ENCODE measurements at regions not wholly inside any gene's neighbourhood (a gene's known extent, or its start where the extent isn't known, plus 50 kb on each side); places are given as distances from the start of the nearest gene placed in this dataset.

DNA sequence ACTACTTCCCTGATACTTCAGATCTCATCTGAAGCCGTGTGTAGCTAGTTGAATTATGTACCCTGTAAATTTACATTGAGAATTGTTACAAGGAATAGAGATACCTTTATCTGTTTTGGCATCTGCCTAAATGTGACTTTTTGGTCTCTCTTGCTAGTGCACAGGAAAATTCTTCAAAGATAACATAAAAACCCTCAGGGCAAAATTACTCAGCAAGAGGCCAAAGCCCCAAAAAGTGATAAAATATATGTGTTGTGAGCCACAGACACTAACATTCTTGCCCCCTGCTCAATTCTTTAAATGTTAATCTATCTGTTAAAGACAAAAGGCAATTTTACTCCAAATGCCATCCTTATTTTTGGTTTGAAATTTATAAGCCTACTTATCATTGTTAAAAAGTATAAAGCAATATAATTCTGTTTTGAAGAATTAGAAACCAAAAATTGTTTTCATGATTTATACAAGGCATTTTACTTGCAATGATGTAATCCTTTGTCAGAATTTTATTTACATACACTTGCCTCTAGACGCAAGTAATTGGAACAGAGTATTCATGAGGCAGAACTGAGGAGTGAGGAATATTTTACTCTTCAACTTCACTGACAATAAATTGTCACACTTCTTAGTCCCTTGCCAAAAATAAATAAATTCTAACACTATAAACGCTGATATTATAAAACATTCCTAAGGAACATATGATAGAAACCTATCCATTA is 186.2 kb downstream of the EPM2A start:
- TF ChIP-seq, protein P1, sequence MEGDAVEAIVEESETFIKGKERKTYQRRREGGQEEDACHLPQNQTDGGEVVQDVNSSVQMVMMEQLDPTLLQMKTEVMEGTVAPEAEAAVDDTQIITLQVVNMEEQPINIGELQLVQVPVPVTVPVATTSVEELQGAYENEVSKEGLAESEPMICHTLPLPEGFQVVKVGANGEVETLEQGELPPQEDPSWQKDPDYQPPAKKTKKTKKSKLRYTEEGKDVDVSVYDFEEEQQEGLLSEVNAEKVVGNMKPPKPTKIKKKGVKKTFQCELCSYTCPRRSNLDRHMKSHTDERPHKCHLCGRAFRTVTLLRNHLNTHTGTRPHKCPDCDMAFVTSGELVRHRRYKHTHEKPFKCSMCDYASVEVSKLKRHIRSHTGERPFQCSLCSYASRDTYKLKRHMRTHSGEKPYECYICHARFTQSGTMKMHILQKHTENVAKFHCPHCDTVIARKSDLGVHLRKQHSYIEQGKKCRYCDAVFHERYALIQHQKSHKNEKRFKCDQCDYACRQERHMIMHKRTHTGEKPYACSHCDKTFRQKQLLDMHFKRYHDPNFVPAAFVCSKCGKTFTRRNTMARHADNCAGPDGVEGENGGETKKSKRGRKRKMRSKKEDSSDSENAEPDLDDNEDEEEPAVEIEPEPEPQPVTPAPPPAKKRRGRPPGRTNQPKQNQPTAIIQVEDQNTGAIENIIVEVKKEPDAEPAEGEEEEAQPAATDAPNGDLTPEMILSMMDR (IDR thresholded peaks at IDR 0.05) = no peak

DNA sequence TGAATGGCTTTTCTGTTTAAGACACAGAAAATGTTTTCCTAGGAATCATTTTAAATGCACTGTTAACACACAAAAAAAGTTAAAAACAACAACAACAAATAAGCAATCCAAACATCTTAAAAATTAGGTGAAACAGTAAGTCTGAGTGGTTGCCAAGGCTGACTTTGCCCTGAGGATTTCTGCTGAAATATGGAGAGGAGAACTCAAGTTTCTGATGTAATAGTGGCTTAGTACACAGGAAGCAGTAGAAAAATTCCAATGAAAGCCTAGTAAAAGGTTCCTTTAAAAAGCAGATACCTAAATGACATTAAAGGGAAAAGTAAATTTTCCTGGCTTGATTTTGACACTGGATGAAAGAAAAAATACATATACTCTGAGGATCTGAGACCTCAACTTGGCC is 184.2 kb downstream of the EPM2A start:
- H3K4me3 ChIP-seq = no peak overlapping the region
- H3K4me1 ChIP-seq = no peaks in the 10 kb centered on the region
- DNase-seq = no peak
- no peaks in the 10 kb centered on the region for H3K36me3 ChIP-seq
- TF ChIP-seq, protein P1 (IDR thresholded peaks at IDR 0.05) = no peak
- intact Hi-C loops (cut with DNase I; ENCODE audit: low total_unique reads) = no loop called here
- H3K9me3 ChIP-seq = no peaks in the 10 kb centered on the region
- H3K27ac ChIP-seq = no peak overlapping the region
- H3K27me3 ChIP-seq = no peaks in the 10 kb centered on the region

More for the DNA sequence above, 186.2 kb downstream of the EPM2A start:
- H3K4me3 ChIP-seq = no peak overlapping the region
- H3K27ac ChIP-seq = no peak overlapping the region
- DNase-seq = no peak
- no peaks in the 10 kb centered on the region for H3K4me1 ChIP-seq
- no peaks in the 10 kb centered on the region for H3K27me3 ChIP-seq
- intact Hi-C loops (cut with DNase I; ENCODE audit: low total_unique reads) = no loop called here
- no peaks in the 10 kb centered on the region for H3K36me3 ChIP-seq
- H3K9me3 ChIP-seq = no peaks in the 10 kb centered on the region

DNA sequence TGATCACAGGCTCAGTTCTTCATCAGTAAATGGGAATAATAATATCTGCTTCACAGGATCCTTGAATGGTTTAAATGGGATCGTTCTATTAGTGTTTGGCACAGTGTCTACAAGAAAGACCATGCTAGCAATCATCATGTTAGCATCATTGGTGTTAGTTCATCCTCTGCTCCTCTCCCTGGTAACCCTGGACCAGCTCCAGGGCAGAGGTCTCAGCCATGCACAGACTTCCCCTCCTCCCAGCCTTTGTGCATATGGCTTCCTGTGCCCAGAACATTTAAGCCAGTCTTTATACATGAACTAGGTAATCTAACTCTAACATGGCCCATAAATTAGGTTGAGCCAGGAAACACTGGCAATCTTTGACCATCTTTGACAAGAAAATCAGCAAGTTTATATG is 180.2 kb downstream of the EPM2A start:
- H3K4me3 ChIP-seq = no peak overlapping the region
- H3K9me3 ChIP-seq = no peaks in the 10 kb centered on the region
- no peaks in the 10 kb centered on the region for H3K36me3 ChIP-seq
- H3K27me3 ChIP-seq = no peaks in the 10 kb centered on the region
- TF ChIP-seq, protein P1 (IDR thresholded peaks at IDR 0.05) = no peak
- no peaks in the 10 kb centered on the region for H3K4me1 ChIP-seq
- no peak for DNase-seq
- intact Hi-C loops (cut with DNase I; ENCODE audit: low total_unique reads) = no loop called here
- no peak overlapping the region for H3K27ac ChIP-seq

DNA sequence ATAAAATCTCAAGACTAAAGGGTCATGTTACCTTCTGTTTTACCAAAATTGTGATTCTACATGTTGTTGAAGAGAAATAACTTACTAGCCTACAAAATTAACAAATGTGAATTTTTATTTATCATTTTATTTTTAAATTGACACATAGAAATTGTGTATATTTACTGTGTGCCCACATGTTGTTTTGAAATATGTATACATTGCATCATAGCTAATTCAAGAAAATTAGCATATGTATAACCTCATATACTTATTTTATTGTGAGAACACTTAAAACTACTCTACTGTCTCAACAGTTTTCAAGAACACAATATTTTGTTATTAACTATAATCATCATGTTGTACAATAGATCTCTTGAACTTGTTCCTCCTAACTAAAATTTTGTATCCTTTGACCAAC is 177.8 kb downstream of the EPM2A start:
- Histone ChIP-seq H3K27ac (no peak overlapping the region), H3K9me3 (no peaks in the 10 kb centered on the region), H3K4me1 (no peaks in the 10 kb centered on the region), H3K36me3 (no peaks in the 10 kb centered on the region), H3K4me3 (no peak overlapping the region), H3K27me3 (no peaks in the 10 kb centered on the region)
- TF ChIP-seq, protein P1 (IDR thresholded peaks at IDR 0.05) = no peak
- intact Hi-C loops (cut with DNase I; ENCODE audit: low total_unique reads) = no loop called here
- no peak for DNase-seq

DNA sequence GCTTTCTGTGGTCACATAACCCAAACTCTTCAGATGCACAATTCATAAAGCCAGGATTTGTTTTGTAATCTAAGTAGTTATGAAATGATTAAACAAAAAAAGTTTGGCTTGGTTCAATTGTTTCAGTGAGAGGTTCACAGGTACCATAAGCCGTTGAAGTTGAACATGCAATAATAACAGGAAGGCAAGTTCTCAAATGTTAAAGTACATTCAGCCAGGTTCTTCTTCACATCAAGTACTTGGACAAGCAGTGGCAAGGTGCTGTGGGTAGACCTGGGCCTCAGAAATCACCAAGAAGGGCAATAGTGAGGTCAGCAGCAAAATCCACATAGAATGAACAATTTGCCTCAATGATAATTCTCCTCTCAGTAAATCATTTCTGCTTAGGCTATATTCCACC is 175.5 kb downstream of the EPM2A start:
- Histone ChIP-seq H3K4me1 (no peaks in the 10 kb centered on the region), H3K27me3 (no peaks in the 10 kb centered on the region), H3K27ac (no peak overlapping the region), H3K9me3 (no peaks in the 10 kb centered on the region), H3K4me3 (no peak overlapping the region), H3K36me3 (no peaks in the 10 kb centered on the region)
- no peak for DNase-seq
- TF ChIP-seq, protein P1 (IDR thresholded peaks at IDR 0.05) = no peak
- intact Hi-C loops (cut with DNase I; ENCODE audit: low total_unique reads) = no loop called here

Data from tibial artery (tissue), 4 donors.